GM18498 (cell line): ENCODE measurements at regions not wholly inside any gene's neighbourhood (a gene's known extent, or its start where the extent isn't known, plus 50 kb on each side); places are given as distances from the start of the nearest gene placed in this dataset.

Experiments
- ATAC-seq: cut with Tn5 transposase; IDR thresholded peaks from one replicate; pipeline ENCODE4 v1.9.1; 2021; ENCODE audit warnings: mild to moderate bottlenecking, moderate library complexity; ENCODE audit not compliant: unreplicated experiment

DNA sequence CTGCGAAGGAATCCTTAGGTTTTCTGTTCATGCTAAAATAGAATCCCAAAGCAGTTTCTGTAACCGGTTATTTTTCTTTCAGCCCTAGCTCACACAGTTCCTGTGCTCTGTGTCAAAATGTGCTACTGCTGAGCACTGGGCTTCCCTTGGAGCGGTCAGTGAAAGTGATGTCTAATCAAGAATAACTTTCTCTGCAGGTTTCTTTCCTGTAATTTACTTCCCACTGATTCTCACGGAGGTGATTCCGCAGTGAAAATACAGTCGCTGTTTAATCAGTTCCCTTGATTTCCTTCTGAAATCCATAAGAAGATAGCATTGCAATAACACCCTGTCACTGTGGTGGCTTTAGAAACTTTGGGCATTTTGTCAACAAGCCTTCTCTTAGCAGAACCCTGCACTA lies 112.0 kb upstream of the ISL1 start:
- ATAC-seq: no peak

DNA sequence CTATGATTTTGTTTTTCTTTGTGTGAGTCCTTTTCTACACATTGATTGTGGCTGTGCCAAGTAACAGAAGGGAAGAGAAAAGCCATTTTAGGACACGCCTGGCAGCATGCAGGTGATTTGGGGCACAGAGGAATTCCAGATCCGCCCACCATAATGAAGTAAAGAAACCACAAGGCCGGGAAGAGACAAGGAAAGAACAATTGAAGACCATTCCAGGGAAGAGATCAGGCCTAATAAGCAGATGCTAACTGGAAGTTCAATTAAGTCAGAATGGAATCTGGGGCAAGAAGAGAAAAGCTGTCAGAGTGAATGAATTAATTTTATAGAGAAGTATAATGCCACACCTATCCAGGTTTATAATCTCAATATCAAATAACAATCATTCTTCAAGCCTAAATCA lies 110.2 kb upstream of the ISL1 start:
- ATAC-seq: no peak

DNA sequence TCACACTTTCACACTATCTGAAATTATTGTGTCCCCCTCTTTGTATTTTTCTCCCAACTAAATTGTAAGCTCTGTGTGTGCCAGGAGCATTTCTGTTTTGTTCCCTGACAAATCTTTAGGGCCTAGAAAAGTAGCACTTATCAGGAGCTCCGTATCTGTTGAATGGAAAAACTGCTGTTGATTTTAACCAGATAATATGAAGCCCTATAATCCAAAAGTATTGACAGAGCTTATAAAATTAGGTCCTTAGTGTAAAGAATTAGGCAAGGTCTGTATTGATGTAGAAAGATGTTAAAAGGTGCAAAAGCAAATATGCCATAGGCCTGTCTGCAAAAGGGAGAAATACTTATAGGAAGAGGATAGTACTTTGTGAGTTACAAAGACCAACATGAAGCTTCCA lies 109.4 kb upstream of the ISL1 start:
- no peak for ATAC-seq

DNA sequence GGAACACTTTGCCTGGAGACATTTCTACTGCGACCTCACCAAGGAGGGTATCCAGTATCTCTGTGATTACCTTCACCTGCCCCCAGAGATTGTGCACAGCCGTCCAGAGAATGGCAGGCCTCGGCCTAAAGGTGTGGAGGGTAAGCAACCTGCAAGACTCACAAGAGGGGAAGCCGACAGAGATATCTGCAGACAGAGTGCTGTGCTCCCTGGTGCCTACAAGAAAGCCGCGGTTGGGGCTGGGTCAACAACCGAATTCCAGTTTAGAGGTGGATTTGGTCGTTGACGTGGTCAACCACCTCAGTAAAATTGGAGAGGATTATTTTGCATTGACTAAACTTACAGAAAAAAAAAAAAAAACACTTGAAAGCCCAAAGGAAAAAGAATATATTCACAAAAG lies 107.8 kb upstream of the ISL1 start:
- ATAC-seq: no peak

DNA sequence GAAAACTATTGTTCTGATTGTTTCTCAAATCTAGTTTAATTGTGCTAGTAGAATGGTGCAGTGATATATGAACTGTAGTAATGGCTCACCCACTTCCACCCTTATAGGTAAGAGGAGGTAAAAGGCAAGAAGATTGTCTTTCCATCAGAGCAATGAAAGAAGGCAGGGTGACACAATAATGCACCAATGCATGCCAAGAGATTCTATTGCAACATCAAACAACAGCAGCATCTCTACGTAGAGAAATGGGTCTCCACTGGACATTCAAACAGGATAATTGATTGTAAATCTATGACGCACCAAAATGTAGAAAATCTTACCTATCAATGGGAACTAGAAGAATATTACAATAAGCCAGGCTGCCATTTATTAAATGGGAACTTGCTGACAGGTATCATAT lies 107.0 kb upstream of the ISL1 start:
- no peak for ATAC-seq

DNA sequence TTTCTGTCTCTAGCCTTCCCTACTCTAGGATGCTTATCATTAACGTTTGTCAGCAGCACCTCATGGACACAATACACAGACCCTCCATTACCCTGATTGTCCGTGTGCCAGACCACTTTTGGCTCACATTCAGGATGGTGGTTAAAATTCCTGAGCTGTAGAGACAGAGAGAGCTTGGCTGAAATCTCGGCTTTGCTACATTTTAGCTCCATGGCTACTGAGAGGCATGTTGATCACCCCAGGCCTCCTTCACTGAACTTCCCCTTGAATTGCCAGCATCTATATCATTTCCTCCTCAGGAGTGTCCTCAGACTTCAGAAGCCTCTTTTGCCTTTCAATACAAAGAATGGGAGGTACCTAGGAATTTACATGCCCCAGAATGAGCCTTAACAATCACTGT lies 104.7 kb upstream of the ISL1 start:
- no peak for ATAC-seq

DNA sequence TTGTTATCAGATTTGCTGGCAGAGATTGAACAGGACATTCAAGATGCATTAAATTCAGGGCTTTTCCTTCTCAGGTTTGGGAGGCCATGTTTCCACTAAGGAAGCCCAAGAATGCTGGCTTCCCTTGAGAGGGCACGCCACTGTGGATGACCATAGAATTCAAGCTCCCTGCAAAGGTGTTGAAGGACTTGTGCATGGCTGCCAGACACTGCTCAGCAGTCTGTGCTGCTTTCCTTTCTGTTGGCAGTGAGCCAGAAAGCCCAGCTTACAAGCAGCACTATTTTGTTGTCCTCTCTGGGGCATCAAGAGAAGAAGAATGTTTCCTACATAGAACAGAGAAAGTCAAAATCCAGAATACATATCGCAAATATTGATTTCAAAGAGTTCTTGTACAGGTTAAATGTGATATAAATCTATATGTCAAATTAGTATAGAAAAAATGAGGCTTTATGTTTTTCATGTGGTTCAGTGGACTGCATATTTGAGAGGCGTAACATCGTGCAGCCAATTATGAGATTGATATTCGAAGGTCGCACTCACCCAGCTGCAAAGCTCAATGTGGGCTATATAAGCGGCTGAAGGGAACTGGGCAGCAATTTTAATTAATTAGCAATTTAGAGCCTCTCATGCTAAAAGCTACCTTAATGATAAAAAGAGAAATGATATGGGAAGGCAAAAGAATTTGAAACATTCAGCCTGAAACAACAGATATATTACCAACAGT lies 103.1 kb upstream of the ISL1 start:
- no peak for ATAC-seq

DNA sequence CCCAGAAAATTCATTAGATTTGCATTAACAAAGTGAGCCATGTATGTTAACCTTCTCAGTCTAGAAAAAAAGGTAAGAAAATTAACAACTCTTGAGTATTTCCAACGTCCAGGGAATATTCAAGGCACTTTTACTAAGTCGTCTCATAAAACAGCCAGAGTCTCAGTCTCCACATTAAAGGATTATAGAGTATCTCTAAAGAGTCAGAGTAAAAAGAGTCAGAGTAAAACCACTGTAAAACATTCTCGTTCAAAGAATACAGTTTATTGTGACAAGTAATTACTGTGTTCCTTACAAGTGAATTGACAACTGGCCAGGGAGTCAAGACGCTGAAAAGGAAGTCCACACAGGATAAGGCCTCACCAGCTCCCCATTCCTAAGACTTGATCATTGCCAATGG lies 97.2 kb upstream of the ISL1 start:
- ATAC-seq: no peak

DNA sequence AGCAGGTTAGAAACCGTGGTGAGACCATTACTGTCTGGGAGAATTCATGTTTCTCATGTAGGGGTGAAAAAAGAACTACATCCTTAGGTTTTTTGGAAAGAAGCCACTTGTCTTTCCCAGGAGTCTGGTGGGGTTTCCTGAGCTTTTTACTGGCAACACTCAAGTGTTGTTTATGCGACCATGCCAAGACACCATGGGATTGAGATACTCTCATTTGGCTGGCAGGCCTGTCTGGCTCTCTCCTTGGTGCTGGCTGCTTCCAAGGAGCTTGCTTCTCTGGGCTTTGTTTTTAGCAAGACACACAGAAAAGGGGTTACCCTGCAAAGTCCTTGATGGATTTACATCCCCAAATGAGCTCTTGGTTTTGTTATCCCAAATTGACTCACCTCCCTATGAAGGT lies 80.9 kb upstream of the ISL1 start:
- ATAC-seq: no peak

DNA sequence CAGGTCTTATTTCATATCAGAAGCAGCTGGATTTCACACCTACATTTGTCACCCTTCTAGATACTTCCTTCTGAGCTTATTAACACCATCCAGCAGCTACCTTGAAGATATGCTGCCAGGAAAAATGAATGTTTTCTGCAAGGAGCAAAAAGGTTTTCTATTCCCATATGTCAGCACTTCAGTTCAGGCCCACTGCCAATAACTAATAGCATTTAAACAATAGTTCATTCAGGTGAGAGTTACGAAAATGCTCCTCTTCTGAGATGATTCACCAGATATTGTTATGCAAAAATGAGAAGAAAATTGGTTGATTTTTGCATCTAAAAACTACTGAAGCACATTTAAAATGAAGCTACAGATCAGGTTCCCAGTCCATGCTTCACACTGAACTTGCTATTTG lies 56.4 kb upstream of the ISL1 start:
- no peak for ATAC-seq
